NCI-H526 (cell line): ENCODE measurements at regions not wholly inside any gene's neighbourhood (a gene's known extent, or its start where the extent isn't known, plus 50 kb on each side); places are given as distances from the start of the nearest gene placed in this dataset.

Experiments used
- DNase-seq, 2 experiments: peaks; one replicate each; lab custom pipeline; 2025; lab: John Stamatoyannopoulos, UW

DNA sequence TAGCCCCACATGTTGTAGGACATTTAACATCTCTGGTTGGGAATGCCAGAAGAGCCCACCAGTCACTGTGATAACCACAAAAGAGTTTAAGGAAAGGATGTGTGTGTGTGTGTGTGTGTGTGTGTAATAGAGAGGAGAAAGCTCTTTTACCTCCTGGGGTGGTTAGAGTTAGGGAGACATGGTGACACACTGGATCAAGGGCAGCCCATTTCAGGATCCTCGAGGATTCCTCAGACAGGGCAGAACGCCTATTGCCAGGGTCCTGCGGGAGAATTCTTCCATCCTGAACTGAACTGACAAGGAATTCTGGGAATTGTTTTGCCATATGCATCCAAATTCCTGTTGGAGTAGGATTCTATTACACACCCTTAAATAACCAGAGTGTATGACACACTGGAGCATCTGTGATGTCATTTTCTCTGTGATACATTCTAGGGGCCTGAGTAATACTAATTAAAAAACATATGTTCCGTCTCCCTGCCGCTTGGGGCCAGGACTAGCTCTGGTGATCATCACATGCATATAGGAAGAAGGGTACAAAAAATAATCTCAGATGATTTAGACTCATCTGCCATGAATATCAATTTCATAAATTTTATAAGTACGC is 156.4 kb upstream of the MMADHC start:
- no peak for DNase-seq

DNA sequence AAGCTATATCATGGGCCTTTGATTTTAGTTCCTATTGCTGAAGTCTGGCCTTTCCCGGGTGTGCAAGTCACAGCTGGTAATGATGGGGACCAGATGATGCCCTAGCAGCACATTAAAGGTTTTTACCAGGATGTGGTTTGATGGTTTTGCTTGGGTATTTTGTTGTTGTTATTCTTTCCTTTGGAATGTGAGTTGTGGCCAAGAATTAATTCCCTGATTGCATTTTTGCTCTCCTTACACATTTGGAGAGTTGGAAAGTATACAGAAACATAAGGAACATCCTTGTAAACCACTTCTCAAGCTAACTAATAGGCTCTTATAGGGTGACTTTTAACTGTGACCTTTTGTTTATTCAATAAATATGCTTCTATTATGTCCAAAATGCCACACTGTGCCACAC is 154.1 kb upstream of the MMADHC start:
- DNase-seq: no peak

DNA sequence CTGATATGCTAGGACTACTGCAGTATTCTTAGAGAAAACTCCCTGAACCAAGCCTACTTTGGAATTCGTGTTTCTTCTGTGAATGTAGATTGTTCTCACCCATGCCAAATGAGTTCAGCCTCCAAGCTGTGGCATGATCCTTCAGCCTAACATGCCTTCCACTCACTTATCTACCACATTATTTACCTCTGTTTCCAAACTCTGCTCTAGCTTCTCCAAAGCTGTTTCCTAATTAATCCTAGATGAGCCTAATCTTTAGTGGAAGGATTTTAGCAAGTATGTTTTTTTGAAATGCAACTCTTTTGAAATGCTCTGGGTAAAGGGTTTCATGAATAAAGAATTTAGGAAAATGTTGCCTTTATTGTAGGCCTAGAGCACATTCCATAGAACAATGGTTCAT is 152.9 kb upstream of the MMADHC start:
- DNase-seq: no peak

DNA sequence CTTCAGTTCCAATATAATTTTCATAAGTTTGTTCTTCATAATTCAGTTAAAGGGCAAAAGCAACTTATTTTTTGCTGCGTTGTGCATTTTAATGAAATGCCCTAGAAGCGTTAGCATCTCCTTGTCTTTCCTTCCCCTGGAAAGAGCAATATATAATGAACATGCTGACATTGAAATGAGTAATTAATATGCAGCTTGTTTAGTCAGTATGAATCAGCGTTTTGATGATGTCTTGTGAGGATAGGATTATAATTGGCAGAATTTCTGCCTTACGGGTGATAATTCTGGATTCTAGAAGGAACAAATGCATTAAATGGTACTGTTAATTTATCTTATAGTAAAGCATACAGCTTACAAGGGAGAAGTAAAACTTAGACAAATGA is 152.3 kb upstream of the MMADHC start:
- no peak for DNase-seq

DNA sequence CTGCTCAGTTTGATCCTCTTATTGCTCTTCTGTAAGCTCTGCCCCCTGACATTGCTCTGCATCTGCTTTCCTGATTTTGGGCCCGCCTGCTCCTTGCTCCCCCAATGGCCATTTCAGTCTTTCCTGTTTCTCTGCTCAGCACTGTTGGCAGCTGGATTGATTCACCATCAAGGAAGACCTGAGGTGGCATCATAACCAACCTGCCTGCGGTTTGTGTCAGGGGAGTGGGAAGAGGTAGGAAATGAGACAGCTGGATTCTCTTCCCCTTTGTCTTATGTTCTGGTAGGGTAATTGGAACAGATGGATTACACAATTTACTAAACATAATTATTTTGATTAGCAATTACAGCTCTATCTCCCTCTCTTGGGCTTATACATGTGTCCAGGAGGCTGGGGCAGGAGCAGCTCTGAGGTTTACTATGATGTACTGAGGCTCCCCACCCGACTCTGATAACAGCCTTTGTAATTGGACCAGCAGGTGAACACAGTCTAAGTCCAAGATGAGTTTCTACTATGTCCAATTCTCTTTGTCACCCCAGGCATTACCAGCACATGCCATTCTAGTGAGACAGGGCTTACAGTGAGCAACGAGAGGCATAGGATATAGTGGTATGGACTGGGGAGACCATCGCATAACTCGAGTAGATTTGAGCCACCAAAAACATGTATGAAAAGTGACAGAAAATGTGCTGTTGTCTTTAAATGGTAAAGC is 151.8 kb upstream of the MMADHC start:
- DNase-seq: no peak

DNA sequence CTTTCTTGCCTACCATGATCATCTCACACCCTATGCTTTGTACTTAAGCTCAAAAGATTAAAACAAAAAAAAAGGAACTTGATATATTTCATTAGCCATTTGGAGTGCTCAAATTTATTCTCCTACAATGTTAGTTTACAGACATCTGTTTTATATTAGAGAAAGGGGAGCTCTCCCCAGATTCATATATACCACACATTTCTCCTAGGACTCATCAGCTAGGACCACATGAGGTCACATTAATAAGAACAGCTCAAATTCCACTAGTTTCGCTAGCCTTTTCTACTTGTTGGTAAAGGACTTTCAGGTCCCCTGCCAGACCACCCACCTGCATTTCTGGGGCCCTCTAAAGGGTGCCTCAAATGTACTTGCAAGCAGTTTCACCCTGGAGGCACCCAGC is 151.2 kb upstream of the MMADHC start:
- DNase-seq: no peak

DNA sequence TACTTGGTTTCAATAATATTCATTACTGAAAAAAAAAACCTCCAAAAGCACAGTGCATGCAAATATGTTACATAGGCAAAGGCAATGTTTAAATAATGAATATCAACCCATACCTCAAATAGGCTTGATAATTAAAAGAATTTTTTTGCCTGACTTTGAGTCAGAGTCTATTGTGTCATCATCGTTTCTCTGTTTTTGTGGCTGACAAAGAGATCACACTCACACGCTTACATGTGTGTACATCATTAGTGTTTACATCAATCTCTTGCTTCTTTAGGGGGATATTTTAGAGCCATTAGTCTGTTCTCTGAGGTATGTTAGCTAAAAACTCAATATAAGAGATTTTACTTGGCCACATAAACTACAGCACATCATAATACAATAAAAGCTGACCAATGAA is 150.3 kb upstream of the MMADHC start:
- no peak for DNase-seq

DNA sequence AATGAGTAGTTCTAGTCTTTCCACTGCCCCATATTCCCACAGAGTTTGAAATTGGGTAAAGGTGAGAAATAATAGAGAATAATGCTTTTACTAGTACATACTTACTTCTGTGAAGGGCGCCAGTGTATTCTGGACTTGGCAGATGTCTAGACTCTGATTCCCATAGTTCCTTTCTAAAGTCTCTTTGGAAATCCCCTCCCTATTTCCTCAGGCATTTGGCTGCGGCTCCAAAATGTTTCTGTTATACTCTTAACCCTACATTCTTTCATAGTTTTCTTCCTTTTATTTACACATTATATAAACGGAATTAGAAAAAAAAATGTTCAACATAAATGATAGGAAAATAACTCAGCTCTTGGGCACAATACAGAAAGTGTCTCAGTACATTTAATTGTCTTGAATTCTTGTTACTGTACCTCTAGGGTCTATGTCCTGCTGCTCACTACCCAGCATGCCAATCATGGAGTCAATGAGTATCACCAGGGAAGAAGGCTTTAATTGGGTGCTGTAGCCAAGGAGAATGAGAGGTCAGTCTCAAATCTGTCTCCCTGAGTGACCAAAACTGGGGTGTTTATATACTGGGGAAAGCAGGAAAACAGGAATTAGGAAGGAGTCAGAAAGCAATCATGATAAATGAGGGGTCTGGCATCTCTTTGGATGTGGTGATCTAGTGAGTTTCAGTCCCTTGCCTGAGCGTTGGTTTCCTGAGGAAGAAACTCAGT is 147.8 kb upstream of the MMADHC start:
- no peak for DNase-seq

DNA sequence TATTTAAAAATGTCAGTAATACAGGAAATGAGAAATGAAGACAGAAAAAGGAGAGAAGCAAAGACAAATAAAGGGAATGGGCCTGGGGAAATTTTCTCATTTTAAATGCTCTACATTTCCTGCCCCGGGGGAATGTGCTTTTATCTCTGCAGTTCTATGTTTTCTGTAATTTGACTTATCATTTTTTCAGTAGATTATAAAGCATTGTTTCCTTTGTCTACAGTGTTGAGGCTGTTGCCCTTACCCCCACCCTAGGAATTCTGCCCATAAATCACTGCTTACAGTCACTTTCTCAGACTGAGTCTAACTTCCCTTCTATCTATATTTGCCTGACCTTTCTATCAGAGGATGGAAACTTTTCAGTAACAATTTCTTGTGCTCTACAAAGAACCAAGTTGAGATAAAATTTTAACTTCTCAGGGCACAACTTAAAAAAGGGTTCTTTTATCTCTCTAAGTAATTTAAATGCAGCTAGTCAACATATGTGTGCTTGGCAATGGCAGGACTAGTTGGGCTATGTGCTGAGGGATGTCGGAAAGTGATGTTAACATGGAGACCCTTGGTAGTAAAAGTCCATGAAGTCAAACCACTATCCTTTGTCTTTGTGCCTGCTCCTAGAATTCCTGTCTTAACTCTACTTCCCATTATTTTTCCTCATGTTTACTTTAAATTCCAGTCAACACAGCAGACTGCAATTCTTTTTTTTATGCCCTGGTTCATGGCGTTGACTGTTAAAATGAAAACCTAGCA is 146.5 kb upstream of the MMADHC start:
- DNase-seq: no peak

DNA sequence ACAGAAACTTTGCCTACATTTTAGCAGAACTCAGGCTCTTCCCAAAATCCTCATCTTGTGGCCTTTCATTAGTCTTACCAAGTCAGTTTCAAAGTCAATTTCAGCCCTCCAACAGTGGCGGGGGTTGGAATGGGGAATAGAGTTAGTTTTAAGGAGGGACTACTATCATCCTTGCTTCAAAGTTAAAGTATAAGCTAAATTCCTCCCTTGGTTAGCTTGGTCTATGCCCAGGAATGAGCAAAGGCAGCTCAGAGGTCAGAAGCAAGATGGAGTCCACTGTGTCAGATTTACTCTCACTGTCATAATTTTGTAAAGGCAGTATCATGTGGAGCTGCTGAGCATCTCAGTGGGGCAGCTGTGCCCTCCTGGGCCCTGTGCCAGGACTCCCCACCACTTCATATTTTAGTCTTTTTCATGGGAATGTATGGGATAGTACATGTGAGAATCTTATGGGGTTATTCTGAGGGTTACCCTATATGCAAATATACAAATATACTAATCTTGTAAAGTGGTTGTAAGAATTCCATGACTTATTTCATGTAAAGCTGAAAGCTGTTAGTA is 145.2 kb upstream of the MMADHC start:
- DNase-seq: no peak

DNA sequence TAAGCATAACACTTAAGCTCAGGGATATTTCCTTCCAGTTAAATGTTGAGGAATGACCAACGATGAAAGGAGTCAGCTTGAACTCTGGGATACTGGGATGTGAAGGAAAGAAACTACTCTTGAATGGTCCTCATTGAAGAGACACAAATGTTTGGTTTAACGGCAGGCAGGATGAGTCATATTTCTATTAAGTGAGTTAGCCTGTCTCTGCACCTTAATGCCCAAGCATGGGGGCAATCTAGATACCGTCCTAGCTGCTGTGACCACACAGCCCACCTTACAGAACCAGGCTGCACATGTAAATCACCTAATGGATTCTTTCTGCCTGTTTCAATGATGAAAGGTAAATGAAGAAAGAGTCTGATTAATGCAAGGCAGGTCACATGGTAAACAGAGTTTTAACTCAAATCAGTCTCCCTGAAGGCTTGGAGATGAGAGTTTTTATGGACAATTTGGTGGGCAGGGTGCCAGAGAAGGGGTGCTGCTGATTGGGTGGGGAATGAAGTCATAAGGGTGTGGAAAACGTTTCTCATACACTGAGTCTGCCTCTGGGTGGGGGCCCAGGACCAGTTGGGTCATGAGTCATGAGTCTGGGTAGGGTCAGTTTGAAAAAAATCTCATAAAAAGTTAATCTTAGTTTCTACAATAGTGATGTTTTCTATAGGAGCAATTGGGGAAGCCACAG is 144.6 kb upstream of the MMADHC start:
- DNase-seq: no peak

DNA sequence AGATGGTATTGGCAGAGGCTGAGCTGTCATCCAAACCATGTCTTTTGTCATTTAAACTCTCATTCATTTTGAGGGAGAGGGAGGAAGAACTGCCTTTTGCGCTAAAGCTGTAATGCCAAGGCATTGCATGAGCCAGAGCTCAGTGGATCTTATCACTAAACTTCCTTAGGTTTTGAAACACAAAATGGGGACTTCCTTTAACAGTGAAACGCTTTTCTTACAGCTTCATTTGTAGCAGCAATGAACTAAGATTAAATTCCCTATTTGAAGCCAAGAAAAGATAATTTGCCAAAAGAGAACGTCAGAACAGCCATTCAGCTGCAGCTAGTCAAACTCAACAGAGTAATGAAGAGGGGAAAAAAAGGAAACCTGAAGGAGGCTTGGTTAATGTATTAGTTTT is 143.5 kb upstream of the MMADHC start:
- DNase-seq: no peak

DNA sequence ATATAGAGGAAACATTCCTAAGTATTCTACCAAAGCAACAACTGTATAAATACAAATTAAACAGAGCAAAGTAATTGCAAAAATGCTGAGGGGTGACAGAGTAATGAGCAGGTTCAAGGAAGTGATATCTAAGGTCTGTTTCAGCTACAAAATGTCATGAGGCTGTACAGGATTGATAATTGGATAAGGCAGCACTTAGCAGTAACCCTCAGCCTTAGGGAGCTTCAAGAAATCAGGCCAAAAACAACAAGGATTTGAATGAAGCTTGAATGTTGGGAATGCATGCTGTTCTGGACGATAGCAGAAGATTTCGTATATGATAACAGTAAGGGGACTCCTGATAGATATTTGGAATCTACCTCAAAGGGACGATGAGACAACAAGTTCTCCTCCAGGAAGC is 142.0 kb upstream of the MMADHC start:
- no peak for DNase-seq

DNA sequence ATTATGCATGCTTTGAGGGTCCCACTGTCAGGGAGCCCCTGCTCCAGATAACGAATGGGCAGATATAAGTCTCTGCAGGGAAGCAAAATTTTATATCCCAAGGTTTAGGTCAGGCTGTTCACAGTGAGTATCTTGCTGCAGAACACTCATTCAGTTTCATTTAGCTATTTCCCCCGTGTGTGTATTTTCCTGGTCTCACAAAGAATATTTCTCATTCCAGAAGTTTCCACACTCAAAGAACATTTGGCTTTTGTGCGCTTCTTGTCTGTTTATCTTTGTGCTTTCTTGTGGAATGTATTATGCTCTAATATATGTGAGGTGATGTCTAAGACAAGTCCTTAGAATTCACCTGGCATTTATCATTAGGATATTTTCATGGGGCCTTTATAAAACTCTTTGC is 140.4 kb upstream of the MMADHC start:
- no peak for DNase-seq

DNA sequence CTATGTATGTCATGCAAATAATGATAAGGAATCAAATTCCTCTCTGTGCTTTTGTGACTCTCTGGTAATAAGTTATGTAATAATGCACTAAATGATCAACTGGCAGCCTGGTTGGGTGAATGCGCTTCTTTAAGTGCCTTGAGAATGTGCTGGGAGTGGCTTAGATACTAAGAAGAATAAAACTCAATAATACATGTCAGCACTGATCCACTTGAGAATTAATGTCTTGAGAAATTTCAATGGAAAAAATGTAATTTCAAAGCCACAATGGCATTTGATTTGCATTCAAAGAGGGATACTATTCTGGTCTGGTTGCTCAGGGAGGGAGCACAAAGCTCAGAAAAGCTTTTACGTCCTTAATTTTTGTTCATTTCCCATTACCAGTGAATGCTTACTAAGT is 137.7 kb upstream of the MMADHC start:
- DNase-seq: peak in 1 of 2 experiments; percentile 27

DNA sequence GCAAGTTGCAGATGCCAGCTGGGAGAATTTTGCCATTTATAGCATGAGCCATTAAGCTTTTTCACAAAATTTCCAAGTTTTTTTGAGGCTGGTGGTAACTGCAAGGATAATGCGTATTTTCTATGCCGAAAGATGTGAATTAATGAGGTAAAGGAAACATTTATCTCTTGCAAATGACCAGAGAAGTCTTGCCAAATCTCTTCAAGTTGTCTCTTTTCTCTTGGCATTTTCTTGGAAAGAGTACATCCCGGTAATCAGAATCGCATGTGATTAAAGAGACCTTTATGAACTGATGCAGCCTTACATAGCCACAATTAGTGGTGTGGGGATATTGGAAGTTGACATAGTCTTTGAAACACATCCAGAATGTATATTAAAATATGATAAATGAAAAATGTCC is 136.5 kb upstream of the MMADHC start:
- no peak for DNase-seq

DNA sequence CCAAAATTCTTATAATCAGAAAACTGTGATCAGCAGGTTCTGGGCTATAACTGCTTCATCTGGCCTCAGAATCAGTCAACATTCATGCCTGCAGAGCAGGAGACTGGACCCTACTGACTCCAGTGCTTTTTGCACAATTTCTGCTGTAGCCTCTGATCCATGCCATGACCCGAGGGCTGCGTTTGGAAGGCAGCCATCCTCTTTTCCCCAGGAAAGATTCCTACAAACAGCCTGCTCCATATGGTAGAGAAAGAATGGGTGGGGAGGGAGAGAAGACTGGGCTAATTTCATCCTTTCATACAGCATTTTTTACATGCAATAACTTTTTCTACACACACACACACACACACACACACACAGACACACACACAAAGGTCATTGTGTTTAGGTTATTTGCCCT is 133.0 kb upstream of the MMADHC start:
- DNase-seq: no peak

DNA sequence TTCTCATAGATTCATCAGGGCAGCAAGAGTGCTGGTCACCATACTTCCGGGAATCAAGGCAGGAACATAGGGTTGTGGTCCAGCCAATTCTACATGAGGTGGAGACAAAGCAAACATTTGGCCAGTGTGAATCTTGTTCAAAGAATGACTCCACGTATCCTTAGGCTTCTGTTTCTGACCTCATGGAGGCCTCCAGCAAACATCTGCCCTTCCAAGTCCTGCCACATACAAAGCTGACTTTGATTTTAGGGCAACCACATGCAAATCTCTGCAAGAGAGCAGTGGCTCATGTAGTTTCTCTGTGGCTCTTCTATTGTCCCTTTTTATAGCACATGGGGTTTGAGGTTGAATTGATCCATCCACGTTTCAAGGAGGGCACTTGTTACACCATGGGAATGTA is 132.1 kb upstream of the MMADHC start:
- no peak for DNase-seq

DNA sequence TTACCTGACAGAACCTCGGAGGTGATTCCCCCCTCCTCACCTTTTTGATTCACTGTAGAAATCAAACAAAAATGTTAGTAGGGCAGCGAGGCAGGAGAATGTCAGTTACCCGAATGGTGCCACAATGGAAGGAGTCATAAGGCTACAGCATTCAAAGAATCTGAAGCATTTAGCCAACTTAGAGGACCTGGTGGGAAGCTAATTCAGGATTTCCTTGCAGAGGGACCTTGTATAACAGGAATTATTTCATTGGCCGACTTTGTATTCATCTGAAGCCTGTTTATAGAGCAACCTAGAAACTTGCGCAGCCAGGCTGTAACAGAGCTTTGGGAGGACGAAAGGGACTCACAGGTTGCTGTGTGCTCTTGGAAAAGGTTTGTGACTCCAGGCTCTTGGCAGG is 129.1 kb upstream of the MMADHC start:
- no peak for DNase-seq

DNA sequence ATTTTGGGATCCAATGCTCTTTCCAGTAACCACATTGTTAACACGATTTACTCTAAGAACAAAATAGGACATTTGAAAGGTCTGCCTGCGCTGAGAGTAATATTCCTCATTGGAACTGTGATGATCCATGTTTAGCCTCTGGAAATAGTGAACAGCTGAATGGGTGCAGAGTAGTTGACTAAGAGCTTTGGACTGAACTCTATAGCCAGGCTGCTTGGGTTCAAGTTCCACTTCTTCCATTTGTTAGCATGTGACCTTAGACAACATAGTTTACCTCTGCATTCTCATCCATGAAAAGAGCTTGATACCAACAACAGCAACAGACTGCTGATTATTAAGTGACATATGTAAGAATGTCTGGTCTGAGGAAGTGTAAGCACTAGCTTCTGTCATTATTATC is 128.3 kb upstream of the MMADHC start:
- DNase-seq: no peak

DNA sequence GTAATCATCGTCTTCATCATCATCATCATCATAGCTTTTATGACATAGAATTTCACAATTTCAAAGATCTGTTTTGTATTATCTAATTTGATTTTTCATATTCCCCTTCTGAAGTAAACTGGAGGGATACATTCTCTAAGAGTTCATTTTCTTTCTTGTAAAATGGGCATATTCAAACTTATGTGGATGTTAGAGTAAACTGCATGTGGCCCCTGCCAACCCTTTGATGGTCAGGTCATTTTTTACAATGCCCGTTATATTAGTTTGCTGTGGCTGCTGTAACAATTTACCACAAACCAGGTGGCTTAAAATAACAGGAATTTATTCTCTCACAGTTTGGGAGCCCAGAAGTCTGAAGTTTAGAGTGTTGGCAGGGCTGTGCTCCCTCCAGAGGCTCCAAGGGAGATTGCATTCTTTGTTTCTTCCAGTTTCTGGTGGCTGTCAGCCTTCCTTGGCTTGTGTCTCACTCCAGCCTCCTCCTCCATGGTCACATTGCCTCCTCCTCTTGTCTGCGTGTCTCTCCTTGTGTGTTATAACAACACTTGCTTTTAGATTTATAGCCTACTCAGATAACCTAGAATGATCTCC is 127.5 kb upstream of the MMADHC start:
- DNase-seq: peak; percentile 3 to 53
